HG03354 (cell line): ENCODE measurements at regions not wholly inside any gene's neighbourhood (a gene's known extent, or its start where the extent isn't known, plus 50 kb on each side); places are given as distances from the start of the nearest gene placed in this dataset.

ENCODE experiments used
- ATAC-seq: cut with Tn5 transposase; IDR thresholded peaks from one replicate; pipeline ENCODE4 v1.9.1; 2021; ENCODE audit warnings: mild to moderate bottlenecking; ENCODE audit not compliant: unreplicated experiment, poor library complexity, severe bottlenecking

DNA sequence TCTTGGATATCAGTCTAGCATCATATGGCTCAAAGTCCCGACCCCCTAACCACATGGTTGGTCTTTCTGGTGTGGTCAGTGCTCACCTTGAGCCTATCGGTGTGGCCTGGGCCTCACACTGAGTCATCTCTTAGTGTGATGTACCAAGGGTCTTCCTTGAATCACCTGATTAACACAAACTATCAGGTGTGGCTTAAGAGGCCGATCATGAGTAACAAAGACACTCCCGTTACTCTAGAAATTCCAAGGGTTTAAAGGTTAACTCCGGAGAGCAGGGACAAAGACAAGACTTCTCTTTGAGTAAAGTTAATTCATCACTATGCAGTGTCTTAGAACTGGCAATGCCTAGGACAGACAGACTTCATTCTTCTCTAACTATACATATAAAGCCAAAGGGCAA lies 52.3 kb upstream of the ARMC3 start:
- ATAC-seq: no peak

DNA sequence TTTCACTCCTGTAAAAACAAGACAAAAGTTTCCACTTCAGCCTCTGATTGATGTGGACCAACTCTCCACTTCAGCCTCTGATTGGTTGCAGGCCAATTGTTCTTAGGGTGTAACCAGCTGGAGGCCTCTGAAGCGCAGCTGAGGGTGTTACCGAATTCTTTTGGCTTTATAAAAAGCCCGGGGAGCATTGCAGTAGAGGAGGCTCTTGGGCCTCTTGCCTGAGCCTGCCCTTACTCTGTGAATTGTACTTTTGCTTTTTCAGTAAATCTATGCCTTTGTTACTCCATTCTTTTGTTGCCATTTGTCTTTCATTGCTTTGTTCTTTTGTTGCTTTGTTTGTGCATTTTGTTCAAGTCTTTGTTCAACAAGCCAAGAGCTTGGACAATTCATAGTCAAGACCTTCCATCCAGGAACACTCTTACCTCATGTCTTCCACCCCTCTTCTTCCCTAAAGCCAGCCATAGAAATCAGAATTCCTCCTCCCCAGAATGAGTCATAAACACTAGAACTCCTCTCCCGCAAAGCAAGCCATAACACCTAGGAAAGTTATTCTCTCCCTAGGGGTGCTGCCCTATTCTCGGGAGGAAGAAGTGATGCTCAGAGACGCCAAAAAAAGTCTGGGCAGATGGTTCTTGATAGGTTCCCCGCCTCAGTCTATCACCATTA lies 53.5 kb upstream of the ARMC3 start:
- no peak for ATAC-seq

DNA sequence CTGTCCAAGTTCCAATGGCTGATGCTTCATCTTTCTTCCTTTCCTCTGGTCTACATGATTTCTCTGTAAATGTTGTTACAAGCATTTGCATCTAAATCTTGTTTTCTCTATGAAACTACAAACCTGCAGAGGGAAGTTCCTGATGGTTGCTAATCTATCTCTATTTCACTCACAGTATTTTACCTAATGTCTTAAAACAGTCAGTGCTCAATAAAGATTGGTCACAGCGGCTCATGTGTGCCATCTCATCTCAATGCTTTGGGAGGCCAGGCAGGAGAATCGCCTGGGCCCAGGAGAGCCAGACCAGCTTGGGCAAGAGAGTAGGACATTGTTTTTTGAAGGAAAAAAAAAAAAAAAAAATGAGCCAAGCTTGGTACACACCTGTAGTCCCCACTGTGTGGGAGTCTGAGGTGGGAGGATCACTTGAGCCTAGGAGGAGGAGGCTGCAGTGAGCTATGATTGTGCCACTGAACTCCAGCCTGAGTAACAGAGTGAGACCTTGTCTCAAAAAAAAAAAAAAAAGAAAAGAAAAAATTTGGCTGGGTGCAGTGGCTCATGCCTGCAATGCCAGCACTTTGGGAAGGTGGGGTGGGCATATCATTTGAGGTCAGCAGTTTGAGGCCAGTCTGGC lies 71.3 kb upstream of the ARMC3 start:
- ATAC-seq: no peak

DNA sequence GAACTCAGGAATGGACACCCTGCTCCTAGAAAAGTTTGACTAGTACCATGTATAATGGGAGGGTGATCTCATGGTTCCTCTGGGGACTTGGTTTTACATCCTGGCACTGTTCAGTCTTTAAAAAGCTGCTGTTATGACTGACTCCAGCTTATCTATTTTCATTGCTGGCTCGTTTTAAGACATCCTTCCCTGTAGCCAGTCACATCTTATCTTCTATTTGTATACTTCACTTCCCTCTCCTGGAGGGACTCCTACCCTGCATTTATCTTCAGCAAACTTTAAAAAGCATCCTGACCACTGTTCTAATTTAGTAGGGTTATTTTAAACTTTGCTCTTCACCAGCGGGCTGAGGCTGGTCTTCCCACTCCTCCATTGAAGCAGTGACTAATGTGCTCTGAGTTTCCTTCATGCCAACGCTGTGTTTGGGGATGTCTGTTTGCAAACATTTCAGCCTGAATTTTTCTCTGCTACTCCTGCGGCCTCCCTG lies 72.9 kb upstream of the ARMC3 start:
- ATAC-seq: no peak

DNA sequence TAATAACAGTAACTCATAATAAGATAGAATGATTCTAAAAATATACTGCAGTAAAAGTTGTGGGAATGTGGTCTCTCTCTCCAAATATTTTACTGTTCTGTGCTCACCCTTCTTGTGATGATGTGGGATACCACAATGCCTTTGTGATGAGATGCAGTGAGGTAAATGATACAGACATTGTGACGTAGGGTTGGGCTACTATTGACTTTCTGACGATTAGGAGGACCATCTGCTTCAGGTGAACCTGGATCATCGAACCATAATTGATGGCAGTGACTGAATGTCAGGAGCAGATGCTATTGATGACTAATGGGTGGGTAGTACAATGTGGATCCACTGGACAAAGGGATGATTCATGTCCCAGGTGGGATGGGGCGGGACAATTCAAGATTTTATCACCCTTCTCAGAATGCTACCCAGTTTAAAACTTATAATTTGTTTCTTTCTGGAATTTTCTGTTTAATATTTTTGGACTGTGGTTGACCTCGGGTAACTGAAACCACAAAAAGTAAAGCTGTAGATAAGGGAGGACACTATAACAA lies 73.9 kb upstream of the ARMC3 start:
- no peak for ATAC-seq

- no peak for ATAC-seq
Measured at GRCh38 chr10:22852712-22853353, 75.0 kb upstream of the ARMC3 start.

DNA sequence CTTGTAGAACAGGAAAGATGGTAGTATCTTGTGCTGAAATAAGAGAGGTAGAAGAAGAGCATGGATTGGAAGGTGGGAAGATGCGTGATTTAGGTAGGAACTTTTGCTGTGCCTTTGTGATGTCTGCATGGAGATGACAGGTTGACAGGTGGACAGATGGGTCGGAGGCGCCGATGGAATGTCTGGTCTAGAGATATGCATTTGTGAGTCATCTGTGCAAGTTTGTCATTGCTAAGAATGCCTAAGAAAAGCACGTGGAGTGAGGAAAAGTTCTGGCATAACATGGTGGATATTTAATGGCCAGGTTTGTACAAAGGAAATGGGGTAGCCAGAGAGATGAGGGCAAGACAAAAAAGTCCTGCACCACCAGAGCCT lies 76.0 kb upstream of the ARMC3 start:
- no peak for ATAC-seq

DNA sequence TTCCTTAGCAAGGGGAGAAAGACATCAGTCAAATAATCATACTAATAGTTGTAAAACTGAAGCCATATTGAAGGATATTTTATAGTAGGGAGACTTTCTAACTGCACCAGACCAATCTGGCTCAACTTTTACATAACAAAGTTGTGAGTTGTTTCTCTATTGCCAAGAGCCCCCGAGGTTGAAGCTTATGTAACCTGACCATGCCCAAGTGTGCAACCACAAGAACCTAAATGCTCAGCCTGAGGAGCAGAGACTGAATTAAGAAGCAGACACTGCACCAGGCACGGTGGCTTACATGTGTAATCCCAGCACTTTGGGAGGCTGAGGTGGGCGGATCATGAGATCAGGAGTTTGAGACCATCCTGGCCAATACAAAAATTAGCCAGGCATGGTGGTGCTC lies 77.3 kb upstream of the ARMC3 start:
- ATAC-seq: no peak

- ATAC-seq: no peak
Measured at GRCh38 chr10:22849077-22849805, 78.6 kb upstream of the ARMC3 start.

DNA sequence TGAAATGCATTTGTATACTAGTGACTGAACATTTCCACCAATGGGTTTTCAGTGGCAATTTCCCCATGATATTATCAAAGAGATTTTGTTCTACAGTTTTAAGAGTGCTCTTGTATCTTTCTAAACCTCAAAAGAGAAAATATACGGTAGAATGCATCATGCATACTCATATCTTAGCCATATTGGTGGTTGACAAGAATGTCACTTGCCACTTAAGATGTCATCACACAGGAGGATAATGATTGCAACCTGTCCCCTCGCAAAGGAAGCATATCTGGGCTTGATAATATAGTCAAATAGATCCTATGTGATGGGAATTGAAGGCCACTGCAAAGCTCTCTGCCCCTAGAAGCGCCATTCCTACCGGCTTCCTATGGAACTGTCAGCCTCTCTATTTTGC lies 79.3 kb upstream of the ARMC3 start:
- no peak for ATAC-seq

GRCh38 chr10:22846294-22846693 lies 81.6 kb upstream of the ARMC3 start:
- ATAC-seq: no peak

GRCh38 chr10:22839639-22840038 lies 88.2 kb upstream of the ARMC3 start:
- ATAC-seq: no peak

GRCh38 chr10:22837771-22838170 lies 90.1 kb upstream of the ARMC3 start:
- no peak for ATAC-seq

- ATAC-seq: no peak
Measured at GRCh38 chr10:22837351-22837750, 90.5 kb upstream of the ARMC3 start.

GRCh38 chr10:22834471-22834870 lies 93.4 kb upstream of the ARMC3 start:
- ATAC-seq: no peak

DNA sequence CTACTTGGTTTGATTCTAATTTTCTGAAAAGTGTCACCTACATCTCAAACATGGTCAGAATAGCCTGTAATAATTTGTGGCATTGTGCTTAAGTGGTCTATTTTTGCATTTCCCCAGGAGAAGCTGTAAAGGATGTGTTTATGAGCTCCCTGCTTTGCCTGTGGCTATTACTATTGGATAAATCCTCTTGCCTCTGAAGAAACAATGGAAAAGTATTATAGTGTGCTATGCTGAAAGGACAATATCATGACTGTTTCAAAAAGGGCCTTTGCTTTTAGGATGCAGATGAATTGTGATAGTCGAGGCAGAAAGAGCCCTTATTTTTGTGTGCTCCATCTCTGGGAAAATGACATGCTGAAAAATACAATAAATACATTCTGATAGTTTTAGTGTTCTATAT lies 94.1 kb upstream of the ARMC3 start:
- ATAC-seq: no peak

- ATAC-seq: no peak
Measured at GRCh38 chr10:22833353-22833752, 94.5 kb upstream of the ARMC3 start.

- no peak for ATAC-seq
Measured at GRCh38 chr10:22832851-22833250, 95.0 kb upstream of the ARMC3 start.

DNA sequence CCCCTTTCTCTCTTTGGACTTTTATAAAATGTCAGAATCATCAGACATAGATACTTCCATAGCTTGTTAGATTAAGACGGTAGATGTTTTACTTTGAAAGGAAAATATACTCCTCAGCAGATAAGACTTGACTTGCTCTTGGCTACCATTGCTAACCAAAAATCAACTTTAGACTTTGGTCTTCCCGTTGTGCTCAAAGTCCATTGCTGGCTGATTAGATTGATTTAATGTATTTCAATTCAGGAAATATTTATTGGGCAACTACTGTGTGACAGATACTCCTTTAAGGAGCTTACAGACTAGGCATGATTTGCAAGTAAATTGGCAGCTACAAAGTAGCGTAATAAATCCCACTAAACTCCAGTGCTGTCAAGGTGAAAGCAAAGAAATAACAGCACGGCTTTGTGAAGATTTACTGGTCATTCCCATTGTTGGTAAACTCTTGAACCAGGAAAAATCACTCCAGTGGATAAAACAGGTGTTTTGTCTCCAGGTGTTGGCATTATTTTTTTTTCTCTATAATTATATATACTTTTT lies 95.7 kb upstream of the ARMC3 start:
- no peak for ATAC-seq

DNA sequence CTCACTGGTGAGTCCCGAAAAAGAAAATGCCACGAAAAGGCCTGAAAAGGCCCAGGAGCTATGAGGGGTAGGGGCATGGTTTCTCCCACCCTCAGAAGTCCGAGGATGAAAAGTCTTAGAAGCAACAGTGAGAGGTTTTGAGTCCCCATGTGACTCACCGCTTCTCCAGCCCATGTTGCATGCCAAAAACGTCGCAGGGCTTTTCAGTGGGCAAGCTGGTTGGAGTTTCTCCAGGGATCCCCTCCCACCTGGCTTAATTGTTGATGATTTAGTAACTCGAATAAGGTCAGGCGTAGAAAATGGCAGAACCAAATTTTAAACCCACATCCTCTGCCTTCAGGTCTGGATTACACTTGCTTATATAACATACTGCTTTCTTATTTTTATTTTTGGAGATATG lies 96.3 kb upstream of the ARMC3 start:
- no peak for ATAC-seq
